Uterus (tissue), 2 donors: ENCODE measurements at regions not wholly inside any gene's neighbourhood (a gene's known extent, or its start where the extent isn't known, plus 50 kb on each side); places are given as distances from the start of the nearest gene placed in this dataset.

Experiments used
- POLR2A ChIP-seq, 2 donors: fragments of 450-650 bp; IDR thresholded peaks; one replicate each; pipeline ENCODE4 v1.6.1; 2016; ENCODE audit warnings: antibody characterized with exemption in 2 of 2, mild to moderate bottlenecking in 1 of 2, moderate library complexity in 1 of 2
- TF ChIP-seq, protein P1 (sequence below), 4 experiments: fragments of 200-600 bp in 2 of 4; fragments of 450-650 bp in 2 of 4; sonication (generic) in 2 of 4; IDR thresholded peaks; one replicate each; pipeline ENCODE4 v1.5.1; 2016 to 2019; ENCODE audit warnings: antibody characterized with exemption in 4 of 4, mild to moderate bottlenecking in 2 of 4, moderate library complexity in 1 of 4

DNA sequence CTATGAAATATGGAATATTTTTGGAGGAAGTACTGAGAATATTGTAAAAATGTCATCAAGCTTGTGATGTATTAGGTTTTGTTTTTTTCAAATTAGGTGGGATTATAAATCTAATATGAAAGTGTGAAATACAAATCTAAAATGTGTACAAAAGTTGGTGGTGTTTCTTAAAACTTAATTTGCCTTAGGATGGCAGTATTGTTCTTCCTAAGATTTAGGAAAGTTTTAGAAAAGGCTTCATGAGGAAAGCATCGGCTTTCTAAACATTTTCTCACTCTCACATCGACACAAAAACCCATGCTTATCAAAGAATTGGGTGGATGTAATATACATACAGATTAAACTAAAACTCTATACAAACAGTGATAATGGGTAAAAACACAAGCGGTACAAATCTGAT is 972.0 kb upstream of the PCDH20 start:
- TF ChIP-seq, protein P1, sequence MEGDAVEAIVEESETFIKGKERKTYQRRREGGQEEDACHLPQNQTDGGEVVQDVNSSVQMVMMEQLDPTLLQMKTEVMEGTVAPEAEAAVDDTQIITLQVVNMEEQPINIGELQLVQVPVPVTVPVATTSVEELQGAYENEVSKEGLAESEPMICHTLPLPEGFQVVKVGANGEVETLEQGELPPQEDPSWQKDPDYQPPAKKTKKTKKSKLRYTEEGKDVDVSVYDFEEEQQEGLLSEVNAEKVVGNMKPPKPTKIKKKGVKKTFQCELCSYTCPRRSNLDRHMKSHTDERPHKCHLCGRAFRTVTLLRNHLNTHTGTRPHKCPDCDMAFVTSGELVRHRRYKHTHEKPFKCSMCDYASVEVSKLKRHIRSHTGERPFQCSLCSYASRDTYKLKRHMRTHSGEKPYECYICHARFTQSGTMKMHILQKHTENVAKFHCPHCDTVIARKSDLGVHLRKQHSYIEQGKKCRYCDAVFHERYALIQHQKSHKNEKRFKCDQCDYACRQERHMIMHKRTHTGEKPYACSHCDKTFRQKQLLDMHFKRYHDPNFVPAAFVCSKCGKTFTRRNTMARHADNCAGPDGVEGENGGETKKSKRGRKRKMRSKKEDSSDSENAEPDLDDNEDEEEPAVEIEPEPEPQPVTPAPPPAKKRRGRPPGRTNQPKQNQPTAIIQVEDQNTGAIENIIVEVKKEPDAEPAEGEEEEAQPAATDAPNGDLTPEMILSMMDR (IDR thresholded peaks at IDR 0.05): no peak
- no peak for TF ChIP-seq POLR2A (IDR thresholded peaks at IDR 0.05)
